ENCODE measurements at regions not wholly inside any gene's neighbourhood (a gene's known extent, or its start where the extent isn't known, plus 50 kb on each side); places are given as distances from the start of the nearest gene placed in this dataset.

- peaks cover 11% of the 10 kb centered on the region for H3F3A ChIP-seq (ENCODE audit: insufficient read depth)
- no peak for DNase-seq
- in situ Hi-C loops (cut with MboI): no loop called here
- 91 to 93% methylated on average over 4 of the region's 4 CpGs for WGBS, 2 experiments (ENCODE audit: low coverage in 1 of 2, low lambda C conversion rate in 2 of 2, missing lambda C conversion rate in 2 of 2)
- H4K20me1 ChIP-seq (ENCODE audit: insufficient read depth): no peaks in the 10 kb centered on the region
- TF ChIP-seq EZH2 (IDR thresholded peaks at IDR 0.05; ENCODE audit: insufficient read depth, poor library complexity, severe bottlenecking) (no peak), EZH2phosphoT487 (IDR thresholded peaks at IDR 0.05; ENCODE audit: insufficient read depth, low read depth) (no peak)
- H3K4me3 ChIP-seq: no peak overlapping the region
- no peaks in the 10 kb centered on the region for H3K79me2 ChIP-seq (ENCODE audit: insufficient read depth)
- no peak overlapping the region for H3K4me2 ChIP-seq (ENCODE audit: unreplicated experiment)
- H3K9me2 ChIP-seq (ENCODE audit: insufficient read depth): no peaks in the 10 kb centered on the region
- H3K36me3 ChIP-seq (ENCODE audit: low read depth): no peaks in the 10 kb centered on the region
- H2AFZ ChIP-seq: no peak overlapping the region
- no peaks in the 10 kb centered on the region for H3K27me3 ChIP-seq (replicated peaks; ENCODE audit: insufficient read depth)
- H3K9ac ChIP-seq: no peak overlapping the region
- H3K9me3 ChIP-seq (ENCODE audit: low read depth): no peaks in the 10 kb centered on the region
- H3K27ac ChIP-seq: no peak overlapping the region
- H3K4me1 ChIP-seq (ENCODE audit: insufficient read depth): 0 out of 2 replicates have a peak, but pooled peaks cover 9% of the 10 kb centered on the region
Measured at GRCh38 chr3:150059729-150060128, 89.0 kb upstream of the PFN2 start.

DNA sequence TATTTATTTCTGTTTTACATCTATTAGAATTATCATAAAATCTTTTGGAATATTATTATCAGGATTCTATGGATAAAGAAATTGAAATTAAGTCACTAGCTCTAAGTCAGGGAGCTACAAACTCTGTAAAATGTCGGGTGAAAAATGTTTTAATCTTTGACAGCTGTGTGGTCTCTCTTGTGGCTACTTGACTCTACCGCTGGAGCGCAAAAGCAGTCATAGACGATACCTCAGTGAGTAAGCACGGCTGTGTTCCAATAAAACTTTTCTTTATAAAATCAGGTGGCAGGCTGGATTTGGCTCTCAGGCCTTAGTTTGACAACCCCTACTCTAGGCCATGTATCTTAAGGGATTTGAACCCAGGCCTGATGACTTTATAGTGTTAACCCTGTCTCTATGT, 88.5 kb upstream of the PFN2 start:
- Histone ChIP-seq H3K27ac (no peak overlapping the region), H3F3A (ENCODE audit: insufficient read depth) (peaks cover 11% of the 10 kb centered on the region)
- DNase-seq: no peak

GRCh38 chr3:150057227-150057626, 86.5 kb upstream of the PFN2 start:
- Histone ChIP-seq H3K27ac (no peak overlapping the region), H3K36me3 (ENCODE audit: low read depth) (no peaks in the 10 kb centered on the region), H3K9me2 (ENCODE audit: insufficient read depth) (no peaks in the 10 kb centered on the region), H3K9ac (no peak overlapping the region), H3K4me3 (no peak overlapping the region), H3F3A (ENCODE audit: insufficient read depth) (peaks cover 2% of the 10 kb centered on the region; the same call in 1 of the 2 replicates), H3K4me1 (ENCODE audit: insufficient read depth) (0 out of 2 replicates have a peak, but pooled peaks cover 3% of the 10 kb centered on the region), H2AFZ (no peak overlapping the region), H3K9me3 (ENCODE audit: low read depth) (no peaks in the 10 kb centered on the region), H3K79me2 (ENCODE audit: insufficient read depth) (no peaks in the 10 kb centered on the region), H3K27me3 (replicated peaks; ENCODE audit: insufficient read depth) (no peaks in the 10 kb centered on the region), H4K20me1 (ENCODE audit: insufficient read depth) (no peaks in the 10 kb centered on the region), H3K4me2 (ENCODE audit: unreplicated experiment) (no peak overlapping the region)
- DNase-seq: no peak
- TF ChIP-seq EZH2phosphoT487 (IDR thresholded peaks at IDR 0.05; ENCODE audit: insufficient read depth, low read depth): no peak
- no peak for TF ChIP-seq EZH2 (IDR thresholded peaks at IDR 0.05; ENCODE audit: insufficient read depth, poor library complexity, severe bottlenecking)
- WGBS, 2 experiments (ENCODE audit: low coverage in 1 of 2, low lambda C conversion rate in 2 of 2, missing lambda C conversion rate in 2 of 2): 78 to 81% methylated on average over 4 of the region's 4 CpGs
- in situ Hi-C loops (cut with MboI): no loop called here

More for the DNA sequence above, 88.5 kb upstream of the PFN2 start:
- Histone ChIP-seq H3K4me1 (ENCODE audit: insufficient read depth) (0 out of 2 replicates have a peak, but pooled peaks cover 9% of the 10 kb centered on the region), H3K9ac (no peak overlapping the region), H3K9me3 (ENCODE audit: low read depth) (no peaks in the 10 kb centered on the region), H3K27me3 (replicated peaks; ENCODE audit: insufficient read depth) (no peaks in the 10 kb centered on the region), H3K4me3 (no peak overlapping the region), H4K20me1 (ENCODE audit: insufficient read depth) (no peaks in the 10 kb centered on the region), H3K9me2 (ENCODE audit: insufficient read depth) (no peaks in the 10 kb centered on the region), H3K79me2 (ENCODE audit: insufficient read depth) (no peaks in the 10 kb centered on the region), H2AFZ (no peak overlapping the region), H3K36me3 (ENCODE audit: low read depth) (no peaks in the 10 kb centered on the region), H3K4me2 (ENCODE audit: unreplicated experiment) (no peak overlapping the region)
- 60 to 63% methylated on average over 5 of the region's 5 CpGs for WGBS, 2 experiments (ENCODE audit: low coverage in 1 of 2, low lambda C conversion rate in 2 of 2, missing lambda C conversion rate in 2 of 2)
- no peak for TF ChIP-seq EZH2 (IDR thresholded peaks at IDR 0.05; ENCODE audit: insufficient read depth, poor library complexity, severe bottlenecking)
- no peak for TF ChIP-seq EZH2phosphoT487 (IDR thresholded peaks at IDR 0.05; ENCODE audit: insufficient read depth, low read depth)
- in situ Hi-C loops (cut with MboI): no loop called here

DNA sequence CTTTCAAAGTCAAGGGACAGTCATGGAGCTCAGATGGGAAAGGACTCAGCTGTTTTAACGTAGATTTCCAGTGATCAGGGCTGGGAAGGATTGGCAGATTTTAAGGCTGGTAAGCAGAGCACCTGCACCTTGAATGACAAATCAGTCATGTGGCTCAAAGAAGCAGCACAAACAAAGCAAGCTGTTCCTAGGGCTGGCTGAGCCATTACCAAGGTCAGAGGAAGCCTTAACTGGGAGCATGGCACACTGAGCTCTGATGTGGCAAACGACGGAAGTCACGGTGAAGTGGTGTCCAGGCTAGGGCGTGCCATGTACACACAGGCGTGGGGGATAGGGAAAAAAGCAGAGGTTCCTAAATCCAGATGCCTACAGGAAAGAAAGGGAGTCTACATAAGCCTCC, 84.6 kb upstream of the PFN2 start:
- Histone ChIP-seq H3K9me2 (ENCODE audit: insufficient read depth) (no peaks in the 10 kb centered on the region), H3K27ac (no peak overlapping the region), H3K4me3 (no peak overlapping the region), H3K36me3 (ENCODE audit: low read depth) (no peaks in the 10 kb centered on the region), H4K20me1 (ENCODE audit: insufficient read depth) (no peaks in the 10 kb centered on the region), H3K9me3 (ENCODE audit: low read depth) (no peaks in the 10 kb centered on the region), H3K79me2 (ENCODE audit: insufficient read depth) (no peaks in the 10 kb centered on the region), H3K4me1 (ENCODE audit: insufficient read depth) (no peaks in the 10 kb centered on the region), H3K9ac (no peak overlapping the region), H2AFZ (no peak overlapping the region), H3F3A (ENCODE audit: insufficient read depth) (no peaks in the 10 kb centered on the region), H3K27me3 (replicated peaks; ENCODE audit: insufficient read depth) (no peaks in the 10 kb centered on the region), H3K4me2 (ENCODE audit: unreplicated experiment) (no peak overlapping the region)
- 86 to 88% methylated on average over 6 of the region's 6 CpGs for WGBS, 2 experiments (ENCODE audit: low coverage in 1 of 2, low lambda C conversion rate in 2 of 2, missing lambda C conversion rate in 2 of 2)
- TF ChIP-seq EZH2phosphoT487 (IDR thresholded peaks at IDR 0.05; ENCODE audit: insufficient read depth, low read depth) (no peak), EZH2 (IDR thresholded peaks at IDR 0.05; ENCODE audit: insufficient read depth, poor library complexity, severe bottlenecking) (no peak)
- in situ Hi-C loops (cut with MboI): no loop called here
- DNase-seq: no peak

- TF ChIP-seq EZH2 (IDR thresholded peaks at IDR 0.05; ENCODE audit: insufficient read depth, poor library complexity, severe bottlenecking): no peak
- no peak for TF ChIP-seq EZH2phosphoT487 (IDR thresholded peaks at IDR 0.05; ENCODE audit: insufficient read depth, low read depth)
- no peaks in the 10 kb centered on the region for H3K4me1 ChIP-seq (ENCODE audit: insufficient read depth)
- no peaks in the 10 kb centered on the region for H3K36me3 ChIP-seq (ENCODE audit: low read depth)
- no peaks in the 10 kb centered on the region for H3K27me3 ChIP-seq (replicated peaks; ENCODE audit: insufficient read depth)
- H3K79me2 ChIP-seq (ENCODE audit: insufficient read depth): no peaks in the 10 kb centered on the region
- H2AFZ ChIP-seq: no peak overlapping the region
- no peaks in the 10 kb centered on the region for H4K20me1 ChIP-seq (ENCODE audit: insufficient read depth)
- WGBS, 2 experiments (ENCODE audit: low coverage in 1 of 2, low lambda C conversion rate in 2 of 2, missing lambda C conversion rate in 2 of 2): 76 to 92% methylated on average over 2 of the region's 2 CpGs
- H3K9ac ChIP-seq: no peak overlapping the region
- no peak overlapping the region for H3K4me3 ChIP-seq
- no peaks in the 10 kb centered on the region for H3K9me2 ChIP-seq (ENCODE audit: insufficient read depth)
- H3F3A ChIP-seq (ENCODE audit: insufficient read depth): no peaks in the 10 kb centered on the region
- no peaks in the 10 kb centered on the region for H3K9me3 ChIP-seq (ENCODE audit: low read depth)
- no peak overlapping the region for H3K4me2 ChIP-seq (ENCODE audit: unreplicated experiment)
- no peak for DNase-seq
- in situ Hi-C loops (cut with MboI): no loop called here
- H3K27ac ChIP-seq: no peak overlapping the region
Measured at GRCh38 chr3:150054635-150055034, 83.9 kb upstream of the PFN2 start.
